Activated naive CD8-positive, alpha-beta T cell treated with anti-CD3 and anti-CD28 coated beads, Interleukin-2, amount 50 U/mL, for 24 hours (primary cell): ENCODE measurements at regions not wholly inside any gene's neighbourhood (a gene's known extent, or its start where the extent isn't known, plus 50 kb on each side); places are given as distances from the start of the nearest gene placed in this dataset.
"Not testable (repeated sequence)": the region's sequence is repeated elsewhere in the genome, so short reads cannot be mapped to it uniquely, and the experiment has no call there.

Experiments used
- ATAC-seq: fragments of 150-1000 bp; cut with Tn5 transposase; one replicate; pipeline ENCODE4 v1.10.0; 2021
- DNase-seq: peaks from one replicate; pipeline ENCODE4 v3.0.0; 2021
- H3K27ac Mint-ChIP-seq: one replicate; pipeline ENCODE4 v1.8.0; 2021; ENCODE audit warnings: mild to moderate bottlenecking, mixed read lengths
- H3K27me3 Mint-ChIP-seq: one replicate; pipeline ENCODE4 v1.8.0; 2021; ENCODE audit warnings: mixed read lengths
- H3K36me3 Mint-ChIP-seq: one replicate; pipeline ENCODE4 v1.8.0; 2021; ENCODE audit warnings: low read depth, mixed read lengths
- H3K4me1 Mint-ChIP-seq: one replicate; pipeline ENCODE4 v1.8.0; 2021; ENCODE audit warnings: mixed read lengths
- H3K4me3 Mint-ChIP-seq: one replicate; pipeline ENCODE4 v1.8.0; 2021; ENCODE audit warnings: mild to moderate bottlenecking, moderate library complexity, mixed read lengths
- H3K9me3 Mint-ChIP-seq: one replicate; pipeline ENCODE4 v1.8.0; 2021; ENCODE audit warnings: mixed read lengths

- Mint-ChIP-seq H3K27ac (no peak overlapping the region), H3K9me3 (no peaks in the 10 kb centered on the region), H3K4me3 (no peak overlapping the region), H3K4me1 (no peaks in the 10 kb centered on the region), H3K27me3 (peaks cover 9% of the 10 kb centered on the region), H3K36me3 (no peaks in the 10 kb centered on the region)
- ATAC-seq: no peak
- DNase-seq: no peak
Observed at GRCh38 chr15:62409466-62409865, 244.4 kb upstream of the C2CD4B start.

GRCh38 chr15:62412686-62413085 is 247.6 kb upstream of the C2CD4B start:
- Mint-ChIP-seq H3K36me3 (no peaks in the 10 kb centered on the region), H3K9me3 (no peaks in the 10 kb centered on the region), H3K4me1 (no peaks in the 10 kb centered on the region), H3K27ac (no peak overlapping the region), H3K27me3 (peaks cover 10% of the 10 kb centered on the region), H3K4me3 (no peak overlapping the region)
- DNase-seq: no peak
- ATAC-seq: no peak

GRCh38 chr15:62413153-62413552 is 248.1 kb upstream of the C2CD4B start:
- no peaks in the 10 kb centered on the region for H3K36me3 Mint-ChIP-seq
- ATAC-seq (no peak), DNase-seq (no peak)
- H3K27ac Mint-ChIP-seq: no peak overlapping the region
- no peak overlapping the region for H3K4me3 Mint-ChIP-seq
- H3K27me3 Mint-ChIP-seq: peaks cover 10% of the 10 kb centered on the region
- H3K4me1 Mint-ChIP-seq: no peaks in the 10 kb centered on the region
- no peaks in the 10 kb centered on the region for H3K9me3 Mint-ChIP-seq

GRCh38 chr15:62413786-62414185 is 248.7 kb upstream of the C2CD4B start:
- DNase-seq: no peak
- Mint-ChIP-seq H3K9me3 (no peaks in the 10 kb centered on the region), H3K27ac (no peak overlapping the region), H3K4me1 (no peaks in the 10 kb centered on the region), H3K36me3 (no peaks in the 10 kb centered on the region), H3K4me3 (no peak overlapping the region), H3K27me3 (peaks cover 10% of the 10 kb centered on the region)
- ATAC-seq: no peak

- Mint-ChIP-seq H3K9me3 (no peaks in the 10 kb centered on the region), H3K36me3 (no peaks in the 10 kb centered on the region), H3K4me1 (no peaks in the 10 kb centered on the region), H3K27ac (no peak overlapping the region), H3K4me3 (no peak overlapping the region), H3K27me3 (peaks cover 6% of the 10 kb centered on the region)
- DNase-seq: no peak
- ATAC-seq: no peak
Observed at GRCh38 chr15:62415498-62415897, 250.4 kb upstream of the C2CD4B start.

- Mint-ChIP-seq H3K9me3 (no peaks in the 10 kb centered on the region), H3K36me3 (no peaks in the 10 kb centered on the region), H3K27me3 (peaks cover 4% of the 10 kb centered on the region), H3K4me3 (no peak overlapping the region), H3K4me1 (no peaks in the 10 kb centered on the region), H3K27ac (no peak overlapping the region)
- ATAC-seq (no peak), DNase-seq (no peak)
Observed at GRCh38 chr15:62416526-62416925, 251.4 kb upstream of the C2CD4B start.

GRCh38 chr15:62417439-62417838 is 252.4 kb upstream of the C2CD4B start:
- no peak overlapping the region for H3K4me3 Mint-ChIP-seq
- ATAC-seq (no peak), DNase-seq (no peak)
- no peaks in the 10 kb centered on the region for H3K9me3 Mint-ChIP-seq
- H3K27ac Mint-ChIP-seq: no peak overlapping the region
- no peaks in the 10 kb centered on the region for H3K4me1 Mint-ChIP-seq
- peaks cover 4% of the 10 kb centered on the region for H3K27me3 Mint-ChIP-seq
- H3K36me3 Mint-ChIP-seq: no peaks in the 10 kb centered on the region

- not testable (repeated sequence) for H3K36me3 Mint-ChIP-seq, H3K4me3 Mint-ChIP-seq, H3K4me1 Mint-ChIP-seq
Observed at GRCh38 chr15:62418496-62418895, 253.4 kb upstream of the C2CD4B start.

GRCh38 chr15:62419192-62419591 is 254.1 kb upstream of the C2CD4B start:
- Mint-ChIP-seq H3K9me3 (no peaks in the 10 kb centered on the region), H3K4me1 (no peaks in the 10 kb centered on the region), H3K4me3 (no peak overlapping the region), H3K27ac (no peak overlapping the region), H3K36me3 (no peaks in the 10 kb centered on the region), H3K27me3 (peaks cover 4% of the 10 kb centered on the region)
- DNase-seq: no peak
- ATAC-seq: no peak

More at GRCh38 chr15:62418496-62418895, 253.4 kb upstream of the C2CD4B start:
- not testable (repeated sequence) for ATAC-seq, DNase-seq, H3K9me3 Mint-ChIP-seq, H3K27ac Mint-ChIP-seq, H3K27me3 Mint-ChIP-seq

- H3K9me3 Mint-ChIP-seq, H3K27ac Mint-ChIP-seq, H3K4me1 Mint-ChIP-seq, H3K36me3 Mint-ChIP-seq, DNase-seq, H3K27me3 Mint-ChIP-seq, ATAC-seq, H3K4me3 Mint-ChIP-seq: not testable (repeated sequence)
Observed at GRCh38 chr15:62420371-62420770, 255.3 kb upstream of the C2CD4B start.

GRCh38 chr15:62421289-62421688 is 256.2 kb upstream of the C2CD4B start:
- Mint-ChIP-seq H3K4me3 (no peak overlapping the region), H3K9me3 (no peaks in the 10 kb centered on the region), H3K36me3 (no peaks in the 10 kb centered on the region), H3K27me3 (no peaks in the 10 kb centered on the region), H3K27ac (no peak overlapping the region), H3K4me1 (no peaks in the 10 kb centered on the region)
- DNase-seq (no peak), ATAC-seq (no peak)

GRCh38 chr15:62426387-62426956 is 261.4 kb upstream of the C2CD4B start:
- H3K27me3 Mint-ChIP-seq: no peaks in the 10 kb centered on the region
- H3K9me3 Mint-ChIP-seq: no peaks in the 10 kb centered on the region
- ATAC-seq (no peak), DNase-seq (no peak)
- no peaks in the 10 kb centered on the region for H3K36me3 Mint-ChIP-seq
- no peak overlapping the region for H3K27ac Mint-ChIP-seq
- no peak overlapping the region for H3K4me3 Mint-ChIP-seq
- H3K4me1 Mint-ChIP-seq: no peaks in the 10 kb centered on the region

GRCh38 chr15:62428259-62428658 is 263.2 kb upstream of the C2CD4B start:
- no peaks in the 10 kb centered on the region for H3K9me3 Mint-ChIP-seq
- no peaks in the 10 kb centered on the region for H3K4me1 Mint-ChIP-seq
- no peak overlapping the region for H3K4me3 Mint-ChIP-seq
- no peaks in the 10 kb centered on the region for H3K27me3 Mint-ChIP-seq
- no peaks in the 10 kb centered on the region for H3K36me3 Mint-ChIP-seq
- no peak for DNase-seq
- no peak overlapping the region for H3K27ac Mint-ChIP-seq
- ATAC-seq: no peak

- ATAC-seq (no peak), DNase-seq (no peak)
- no peaks in the 10 kb centered on the region for H3K4me1 Mint-ChIP-seq
- no peak overlapping the region for H3K4me3 Mint-ChIP-seq
- H3K27ac Mint-ChIP-seq: no peak overlapping the region
- no peaks in the 10 kb centered on the region for H3K9me3 Mint-ChIP-seq
- H3K36me3 Mint-ChIP-seq: no peaks in the 10 kb centered on the region
- H3K27me3 Mint-ChIP-seq: no peaks in the 10 kb centered on the region
Observed at GRCh38 chr15:62428851-62429598, 263.9 kb upstream of the C2CD4B start.

GRCh38 chr15:62430056-62430455 is 265.0 kb upstream of the C2CD4B start:
- H3K36me3 Mint-ChIP-seq: no peaks in the 10 kb centered on the region
- ATAC-seq: no peak
- DNase-seq: no peak
- no peaks in the 10 kb centered on the region for H3K27me3 Mint-ChIP-seq
- H3K9me3 Mint-ChIP-seq: no peaks in the 10 kb centered on the region
- H3K27ac Mint-ChIP-seq: no peak overlapping the region
- H3K4me3 Mint-ChIP-seq: no peak overlapping the region
- H3K4me1 Mint-ChIP-seq: no peaks in the 10 kb centered on the region
